DLD1 (cell line): ENCODE measurements at regions not wholly inside any gene's neighbourhood (a gene's known extent, or its start where the extent isn't known, plus 50 kb on each side); places are given as distances from the start of the nearest gene placed in this dataset.

Source experiments
- in situ Hi-C: cut with HindIII; loops from 2 replicates; pipeline ENCODE4 v1.10.0; 2017; ENCODE audit warnings: low sequenced_read_pairs

DNA sequence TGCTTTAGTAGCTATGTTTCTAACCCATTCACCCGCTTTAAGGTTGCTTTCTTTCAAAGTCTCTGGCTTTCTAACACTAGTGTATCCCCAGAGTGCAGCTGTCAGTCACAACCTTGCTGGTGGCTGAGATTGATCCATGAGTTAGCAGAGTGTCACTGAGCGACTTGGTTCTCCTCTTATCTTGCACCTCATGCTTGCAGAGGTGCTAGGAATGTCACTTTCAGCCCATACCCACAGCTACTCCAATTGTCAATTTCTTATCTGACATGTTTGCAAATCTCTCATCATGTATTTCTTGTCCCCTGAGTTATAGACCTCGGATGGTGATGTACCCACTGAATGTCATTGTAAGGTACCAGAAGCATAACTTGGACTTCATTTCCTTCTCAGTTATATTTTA lies 1110.2 kb downstream of the GALC start:
- in situ Hi-C loops, result no loop called here

GRCh38 chr14:86865934-86866333 lies 1127.0 kb downstream of the GALC start:
- in situ Hi-C loops, result no loop called here

- in situ Hi-C loops, result no loop called here
Measured at GRCh38 chr14:86858591-86858990, 1134.4 kb downstream of the GALC start.

- in situ Hi-C loops, result no loop called here
Measured at GRCh38 chr14:86858031-86858430, 1135.0 kb downstream of the GALC start.

- in situ Hi-C loops, result no loop called here
Measured at GRCh38 chr14:86852530-86852929, 1140.5 kb downstream of the GALC start.

- in situ Hi-C loops, result no loop called here
Measured at GRCh38 chr14:86847140-86847539, 1145.8 kb downstream of the GALC start.

DNA sequence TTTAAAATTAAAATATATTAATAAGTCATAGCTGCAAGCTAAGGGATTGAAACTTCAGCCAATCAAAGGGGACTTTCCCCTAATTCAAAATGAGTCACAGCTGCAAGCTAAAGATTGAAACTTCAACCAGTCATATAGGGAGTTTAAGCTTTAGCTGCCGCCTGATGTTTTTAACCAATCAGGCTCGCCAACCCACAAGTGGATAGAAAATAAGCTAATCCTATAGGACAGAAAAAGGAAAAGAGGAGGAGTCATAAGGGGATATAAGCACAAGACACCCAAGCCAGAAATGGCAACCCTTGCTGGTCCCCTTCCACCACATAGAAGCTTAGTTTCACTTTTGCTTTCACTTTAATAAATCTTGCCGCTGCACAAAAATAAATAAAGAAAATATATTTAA lies 1154.6 kb downstream of the GALC start:
- in situ Hi-C loops, result no loop called here

GRCh38 chr14:86826661-86827060 lies 1166.3 kb downstream of the GALC start:
- in situ Hi-C loops, result no loop called here

DNA sequence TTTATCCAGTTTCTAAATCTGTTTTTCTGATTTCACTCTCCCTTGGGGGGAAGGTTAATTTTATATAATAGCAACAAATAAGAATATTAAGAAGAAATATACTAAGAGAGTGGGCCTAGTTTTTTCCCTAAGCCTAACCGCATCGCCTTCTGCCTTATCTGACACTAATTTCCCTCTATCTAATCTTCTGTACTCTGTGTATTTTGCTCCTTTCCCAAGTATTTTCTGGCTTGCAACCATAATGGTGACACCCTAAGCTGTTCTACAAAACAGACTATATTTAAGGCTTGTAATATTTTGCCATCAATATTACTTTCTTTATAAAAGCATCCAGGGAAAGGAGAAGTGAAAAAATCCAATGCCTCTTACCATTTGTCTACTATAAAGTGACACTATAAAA lies 1168.8 kb downstream of the GALC start:
- in situ Hi-C loops, result no loop called here

GRCh38 chr14:86823581-86823980 lies 1169.4 kb downstream of the GALC start:
- in situ Hi-C loops, result no loop called here

DNA sequence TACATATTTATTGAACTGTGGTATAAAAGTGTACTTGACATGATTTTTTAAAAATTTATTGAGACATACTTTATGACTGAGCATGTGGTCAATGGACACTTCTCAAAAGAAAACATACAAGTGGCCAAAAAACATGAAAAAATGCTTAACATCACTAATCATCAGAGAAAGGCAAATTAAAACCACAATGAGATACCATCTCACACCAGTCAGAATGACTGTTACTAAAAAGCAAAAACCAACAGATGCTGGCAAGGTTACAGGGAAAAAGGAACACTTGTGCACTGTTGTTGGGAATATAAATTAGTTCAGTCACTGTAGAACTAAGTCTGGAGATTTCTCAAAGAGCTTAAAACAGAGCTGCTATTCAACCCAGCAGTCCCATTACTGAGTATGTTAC lies 1177.6 kb downstream of the GALC start:
- in situ Hi-C loops, result no loop called here

GRCh38 chr14:86802726-86803125 lies 1190.3 kb downstream of the GALC start:
- in situ Hi-C loops, result no loop called here

DNA sequence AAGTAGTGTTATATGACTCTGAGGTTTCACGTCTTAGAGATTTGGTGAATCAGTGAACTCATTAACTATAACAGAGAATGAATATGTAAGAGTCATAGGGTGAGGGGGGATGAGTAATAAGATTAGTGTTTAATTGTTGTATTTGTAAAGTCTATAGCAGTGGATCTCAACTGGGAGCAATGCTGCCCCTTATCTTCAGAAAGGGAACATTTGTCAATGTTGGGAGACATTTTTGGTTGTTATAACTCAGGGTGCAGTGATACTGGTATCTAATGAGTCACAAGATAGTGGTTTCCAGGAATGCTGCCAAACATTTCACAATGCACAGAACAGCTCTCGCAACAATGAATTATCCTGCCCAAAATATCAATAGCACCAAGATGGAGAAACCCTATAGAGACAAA lies 1193.7 kb downstream of the GALC start:
- in situ Hi-C loops, result no loop called here

- in situ Hi-C loops, result no loop called here
Measured at GRCh38 chr14:86798330-86798729, 1194.7 kb downstream of the GALC start.

GRCh38 chr14:86797075-86797351 lies 1196.0 kb downstream of the GALC start:
- in situ Hi-C loops, result no loop called here

GRCh38 chr14:86796221-86797074 lies 1196.5 kb downstream of the GALC start:
- in situ Hi-C loops, result no loop called here

DNA sequence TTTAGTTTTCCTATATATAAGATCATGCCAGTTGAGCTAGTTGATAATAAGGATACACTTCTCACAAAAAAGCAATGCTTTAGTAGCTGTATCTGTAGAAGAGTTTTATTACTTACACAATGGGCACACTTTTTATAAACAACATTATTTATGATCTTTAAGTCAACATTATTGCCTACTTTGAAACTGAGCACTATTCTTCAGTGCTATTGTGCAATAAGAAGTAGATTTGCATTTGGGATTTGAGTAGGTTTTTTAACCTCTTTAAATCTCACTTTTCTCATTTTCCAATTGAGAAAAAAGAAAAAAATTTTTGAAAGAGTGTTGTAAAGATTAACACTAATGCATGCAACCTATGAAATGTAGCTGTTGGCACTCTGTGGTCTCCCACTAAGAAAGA lies 1198.3 kb downstream of the GALC start:
- in situ Hi-C loops, result no loop called here

DNA sequence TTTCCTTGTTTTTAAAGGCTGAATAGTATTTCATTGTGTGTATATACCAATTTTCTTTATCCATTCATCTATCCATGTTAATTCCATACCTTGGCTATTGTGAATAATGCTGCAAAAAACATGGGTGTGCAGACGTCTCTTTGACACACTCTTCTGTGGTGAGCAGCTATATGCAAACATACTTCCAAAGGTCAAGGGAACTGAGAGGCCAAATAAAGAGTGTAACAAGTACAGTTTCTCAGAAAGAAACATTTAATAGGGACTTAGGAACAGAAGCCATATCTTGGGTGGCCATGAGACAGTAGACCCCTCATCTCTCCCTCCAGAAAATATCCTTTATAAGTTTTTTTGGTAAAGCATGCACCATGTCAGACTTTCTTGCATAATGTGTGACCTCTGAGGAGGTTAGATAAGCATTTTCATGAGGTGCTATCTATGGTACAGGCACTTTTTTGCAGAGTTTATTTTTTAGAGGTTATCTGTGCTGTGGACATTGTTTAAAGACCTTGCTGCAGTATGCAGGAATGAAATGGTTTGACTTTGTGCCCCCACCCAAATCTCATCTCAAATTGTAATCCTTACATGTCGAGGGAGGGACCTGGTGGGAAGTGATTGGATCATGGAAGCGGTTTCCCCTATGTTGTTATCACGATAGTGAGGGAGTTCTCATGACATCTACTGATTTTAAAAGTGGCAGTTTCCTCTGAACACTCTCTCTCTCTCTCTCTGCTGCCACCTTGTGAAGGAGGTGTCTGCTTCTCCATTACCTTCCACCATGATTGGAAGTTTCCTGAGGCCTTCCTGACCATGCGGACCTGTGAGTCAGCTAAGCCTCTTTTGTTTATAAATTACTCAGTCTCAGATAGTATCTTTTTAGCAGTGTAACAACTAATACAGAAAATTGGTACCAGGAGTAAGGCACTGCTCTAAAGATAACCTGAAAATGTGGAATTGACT lies 1202.3 kb downstream of the GALC start:
- in situ Hi-C loops, result no loop called here

DNA sequence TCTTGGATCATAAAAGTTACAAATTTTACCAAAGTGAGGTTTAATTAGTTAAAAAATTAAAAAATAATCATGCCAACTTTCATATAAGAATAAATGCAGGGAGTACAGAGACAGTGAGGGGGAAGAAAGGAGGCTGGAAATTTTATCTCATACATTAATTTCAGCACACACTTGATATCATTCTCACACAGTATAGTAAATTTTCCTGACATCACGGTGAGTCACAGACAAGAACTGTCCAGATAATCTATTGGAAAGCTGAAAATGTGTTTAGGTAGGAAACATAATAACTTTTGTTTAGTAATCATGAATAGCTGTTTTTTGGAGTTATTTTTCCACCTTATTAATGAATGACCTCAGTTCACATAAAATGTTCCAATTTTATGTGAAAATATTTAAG lies 1204.8 kb downstream of the GALC start:
- in situ Hi-C loops, result no loop called here

GRCh38 chr14:86787717-86788116 lies 1205.3 kb downstream of the GALC start:
- in situ Hi-C loops, result no loop called here

DNA sequence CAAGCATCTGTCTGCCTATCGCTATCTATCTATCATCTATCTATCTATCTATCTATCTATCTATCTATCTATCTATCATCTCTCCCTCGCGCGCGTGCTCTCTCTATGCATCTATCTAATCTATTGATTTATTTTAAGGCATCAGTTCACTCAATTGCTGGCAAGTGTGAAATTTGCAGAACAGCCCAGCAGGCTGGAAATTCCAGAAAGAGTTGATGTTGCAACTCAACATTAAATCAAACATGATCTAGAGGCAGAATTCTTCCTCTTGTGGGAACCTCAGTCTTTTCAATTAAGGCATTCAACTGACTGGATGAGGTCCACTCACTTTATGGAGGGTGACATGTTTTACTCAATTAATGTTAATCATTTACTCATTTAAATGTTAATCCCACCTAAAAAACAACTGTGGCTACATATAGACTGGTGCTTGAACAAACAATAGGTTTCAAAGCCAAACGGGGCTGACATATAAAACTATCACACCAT lies 1210.8 kb downstream of the GALC start:
- in situ Hi-C loops, result no loop called here
